ENCODE measurements at regions not wholly inside any gene's neighbourhood (a gene's known extent, or its start where the extent isn't known, plus 50 kb on each side); places are given as distances from the start of the nearest gene placed in this dataset.

DNA sequence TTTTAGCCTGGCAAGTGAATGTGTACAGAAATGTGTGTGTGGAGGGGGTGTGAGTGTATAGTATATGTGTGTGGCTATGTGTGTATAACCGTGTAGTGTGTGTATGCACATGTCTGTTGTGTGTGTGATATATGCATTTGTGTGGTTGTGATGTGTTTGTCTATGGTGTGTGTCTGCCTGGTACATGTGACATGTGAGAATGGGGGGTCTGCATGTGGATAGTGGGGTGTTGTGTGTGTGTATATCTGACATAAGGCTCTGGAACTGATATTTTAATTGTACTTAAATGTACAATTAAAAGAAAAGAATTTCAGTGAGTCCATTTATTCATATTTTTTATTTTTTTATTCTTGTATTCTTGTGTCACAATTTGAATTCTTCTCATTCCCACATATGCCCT is 57.2 kb upstream of the CNR1 start:
- WGBS, 2 donors = 72 to 87% methylated on average over 1 of the region's 1 CpG
- no peaks in the 10 kb centered on the region for H3K36me3 ChIP-seq
- H3K27me3 ChIP-seq = no peaks in the 10 kb centered on the region
- no peak overlapping the region for H3K27ac ChIP-seq
- H3K4me3 ChIP-seq = no peak overlapping the region
- no peak for DNase-seq (ENCODE audit: low spot score in 2 of 2)
- no peaks in the 10 kb centered on the region for H3K4me1 ChIP-seq
- no peaks in the 10 kb centered on the region for H3K9me3 ChIP-seq
- TF ChIP-seq, protein P1, sequence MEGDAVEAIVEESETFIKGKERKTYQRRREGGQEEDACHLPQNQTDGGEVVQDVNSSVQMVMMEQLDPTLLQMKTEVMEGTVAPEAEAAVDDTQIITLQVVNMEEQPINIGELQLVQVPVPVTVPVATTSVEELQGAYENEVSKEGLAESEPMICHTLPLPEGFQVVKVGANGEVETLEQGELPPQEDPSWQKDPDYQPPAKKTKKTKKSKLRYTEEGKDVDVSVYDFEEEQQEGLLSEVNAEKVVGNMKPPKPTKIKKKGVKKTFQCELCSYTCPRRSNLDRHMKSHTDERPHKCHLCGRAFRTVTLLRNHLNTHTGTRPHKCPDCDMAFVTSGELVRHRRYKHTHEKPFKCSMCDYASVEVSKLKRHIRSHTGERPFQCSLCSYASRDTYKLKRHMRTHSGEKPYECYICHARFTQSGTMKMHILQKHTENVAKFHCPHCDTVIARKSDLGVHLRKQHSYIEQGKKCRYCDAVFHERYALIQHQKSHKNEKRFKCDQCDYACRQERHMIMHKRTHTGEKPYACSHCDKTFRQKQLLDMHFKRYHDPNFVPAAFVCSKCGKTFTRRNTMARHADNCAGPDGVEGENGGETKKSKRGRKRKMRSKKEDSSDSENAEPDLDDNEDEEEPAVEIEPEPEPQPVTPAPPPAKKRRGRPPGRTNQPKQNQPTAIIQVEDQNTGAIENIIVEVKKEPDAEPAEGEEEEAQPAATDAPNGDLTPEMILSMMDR (IDR thresholded peaks at IDR 0.05) = no peak
- no peak for TF ChIP-seq POLR2A (IDR thresholded peaks at IDR 0.05)
- no peak for TF ChIP-seq EP300 (IDR thresholded peaks at IDR 0.05)

DNA sequence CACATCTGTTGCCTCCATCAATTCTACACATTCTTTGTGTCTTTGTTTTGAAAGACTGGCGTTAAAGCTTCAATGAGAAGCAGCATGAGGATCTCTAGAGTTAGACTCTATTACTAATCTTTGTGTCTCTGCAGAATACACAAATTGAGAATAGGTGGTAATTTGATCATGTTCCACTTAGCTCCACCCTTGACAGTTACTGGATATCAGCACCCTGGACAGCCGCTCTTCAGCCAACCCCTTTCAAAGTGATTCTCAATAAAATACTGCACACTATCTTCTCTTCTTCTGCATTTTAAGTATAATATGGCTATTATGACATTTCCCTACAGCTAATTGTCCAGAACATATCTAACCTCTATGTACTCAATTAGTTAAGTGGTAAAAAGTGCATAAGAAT is 54.3 kb upstream of the CNR1 start:
- Histone ChIP-seq H3K4me1 (no peaks in the 10 kb centered on the region), H3K9me3 (no peaks in the 10 kb centered on the region), H3K27ac (no peak overlapping the region), H3K4me3 (no peak overlapping the region), H3K36me3 (no peaks in the 10 kb centered on the region), H3K27me3 (no peaks in the 10 kb centered on the region)
- WGBS, 2 donors = 58 to 65% methylated on average over 2 of the region's 2 CpGs
- DNase-seq (ENCODE audit: low spot score in 2 of 2) = no peak
- TF ChIP-seq, protein P1 (IDR thresholded peaks at IDR 0.05) = no peak
- TF ChIP-seq POLR2A (IDR thresholded peaks at IDR 0.05) (no peak), EP300 (IDR thresholded peaks at IDR 0.05) (no peak)

DNA sequence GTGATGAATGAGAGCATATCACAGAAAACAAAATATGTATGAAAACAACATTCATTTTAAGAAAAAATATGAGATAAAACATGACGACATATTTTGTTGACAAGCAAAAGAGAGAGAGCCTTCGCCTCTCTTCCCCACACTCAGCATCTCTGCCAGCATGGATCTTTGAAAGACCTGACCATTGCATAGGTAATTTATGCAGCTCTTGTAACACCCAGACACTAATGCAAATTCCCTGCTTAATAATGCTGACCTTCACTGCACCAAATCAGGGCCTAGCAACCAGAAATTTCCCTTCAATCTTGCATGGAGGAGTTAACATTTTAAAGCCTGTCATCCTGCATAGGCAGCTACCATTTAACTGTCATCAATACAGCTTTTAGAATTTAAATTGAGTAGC is 50.0 kb upstream of the CNR1 start:
- WGBS, 2 donors = 86 to 87% methylated on average over 2 of the region's 2 CpGs
- no peaks in the 10 kb centered on the region for H3K9me3 ChIP-seq
- no peaks in the 10 kb centered on the region for H3K36me3 ChIP-seq
- H3K4me1 ChIP-seq = no peaks in the 10 kb centered on the region
- H3K4me3 ChIP-seq = no peak overlapping the region
- H3K27ac ChIP-seq = no peak overlapping the region
- TF ChIP-seq POLR2A (IDR thresholded peaks at IDR 0.05) (no peak), EP300 (IDR thresholded peaks at IDR 0.05) (no peak)
- TF ChIP-seq, protein P1 (IDR thresholded peaks at IDR 0.05) = no peak
- no peak for DNase-seq (ENCODE audit: low spot score in 2 of 2)
- no peaks in the 10 kb centered on the region for H3K27me3 ChIP-seq

All from tibial nerve (tissue), 4 donors.